Neuronal stem cell (in vitro differentiated cells): ENCODE measurements at regions not wholly inside any gene's neighbourhood (a gene's known extent, or its start where the extent isn't known, plus 50 kb on each side); places are given as distances from the start of the nearest gene placed in this dataset.

Experiments
- DNase-seq: peaks from one replicate; pipeline ENCODE4 v3.0.0-alpha.2; 2013; ENCODE audit warnings: low spot score
- H2AFZ ChIP-seq: one replicate; pipeline ENCODE4 v1.6.1; 2013; ENCODE audit warnings: mild to moderate bottlenecking, low read length, inconsistent platforms
- H2AK5ac ChIP-seq: 2 replicates; pipeline ENCODE4 v1.6.1; 2013; ENCODE audit warnings: low read depth, mild to moderate bottlenecking, inconsistent platforms, low read length, moderate library complexity, mixed read lengths
- H2BK120ac ChIP-seq: 2 replicates; pipeline ENCODE4 v1.6.1; 2013; ENCODE audit warnings: low read depth, mild to moderate bottlenecking, inconsistent platforms, low read length, moderate library complexity, mixed read lengths
- H2BK12ac ChIP-seq: one replicate; pipeline ENCODE4 v1.6.1; 2013; ENCODE audit warnings: low read length, inconsistent platforms
- H2BK15ac ChIP-seq: 2 replicates; pipeline ENCODE4 v1.6.1; 2013; ENCODE audit warnings: mild to moderate bottlenecking, low read length, inconsistent platforms, mixed read lengths
- H2BK5ac ChIP-seq: one replicate; pipeline ENCODE4 v1.6.1; 2013; ENCODE audit warnings: inconsistent platforms, mild to moderate bottlenecking, low read length, moderate library complexity
- H3K14ac ChIP-seq: one replicate; pipeline ENCODE4 v1.6.1; 2013; ENCODE audit warnings: low read length, inconsistent platforms
- H3K18ac ChIP-seq: 2 replicates; pipeline ENCODE4 v1.6.1; 2013; ENCODE audit warnings: low read length, inconsistent platforms
- H3K23ac ChIP-seq: 2 replicates; pipeline ENCODE4 v1.6.1; 2013; ENCODE audit warnings: low read depth, mild to moderate bottlenecking, mixed read lengths, low read length, inconsistent platforms; ENCODE audit not compliant: poor library complexity
- H3K27ac ChIP-seq: replicated peaks from 3 replicates; pipeline ENCODE4 v1.5.1; 2013; ENCODE audit warnings: low read length, inconsistent platforms
- H3K27me3 ChIP-seq, 3 experiments: 2 replicates each; pipeline ENCODE4 v1.6.1; 2013; ENCODE audit warnings: low read length in 3 of 3, mild to moderate bottlenecking in 2 of 3, inconsistent platforms in 1 of 3, low read depth in 1 of 3, mixed read lengths in 1 of 3, moderate library complexity in 1 of 3; ENCODE audit not compliant: control insufficient read depth in 3 of 3, insufficient read depth in 3 of 3
- H3K36me3 ChIP-seq, 2 donors: replicated peaks in 1 of 2; 2 replicates each; pipeline ENCODE4 v1.6.1; 2013; ENCODE audit warnings: low read length in 2 of 2; ENCODE audit not compliant: control insufficient read depth in 2 of 2, insufficient read depth in 2 of 2
- H3K4ac ChIP-seq: 2 replicates; pipeline ENCODE4 v1.6.1; 2013; ENCODE audit warnings: inconsistent platforms, mild to moderate bottlenecking, low read length, moderate library complexity
- H3K4me1 ChIP-seq, 2 donors: 1 replicate in 1 of 2; 2 replicates in 1 of 2; pipeline ENCODE4 v1.6.1; 2013; ENCODE audit warnings: low read length in 2 of 2, low read depth in 1 of 2; ENCODE audit not compliant: control insufficient read depth in 2 of 2, insufficient read depth in 1 of 2
- H3K4me2 ChIP-seq: one replicate; pipeline ENCODE4 v1.6.1; 2013; ENCODE audit warnings: mild to moderate bottlenecking, low read length, inconsistent platforms; ENCODE audit not compliant: insufficient read depth, poor library complexity, severe bottlenecking
- H3K4me3 ChIP-seq, 2 donors: 2 replicates each; pipeline ENCODE4 v1.5.1; 2013; ENCODE audit warnings: low read length in 2 of 2, mild to moderate bottlenecking in 2 of 2, inconsistent platforms in 1 of 2, moderate library complexity in 1 of 2
- H3K79me1 ChIP-seq: one replicate; pipeline ENCODE4 v1.6.1; 2013; ENCODE audit warnings: low read depth, mild to moderate bottlenecking, inconsistent platforms, low read length, moderate library complexity
- H3K9ac ChIP-seq: one replicate; pipeline ENCODE4 v1.6.1; 2013; ENCODE audit warnings: mild to moderate bottlenecking, low read depth, low read length, inconsistent platforms; ENCODE audit not compliant: poor library complexity
- H3K9me3 ChIP-seq, 2 donors: replicated peaks in 1 of 2; 2 replicates each; pipeline versions ENCODE3 to v1.6.1; 2013; ENCODE audit warnings: low read length in 2 of 2, mild to moderate bottlenecking in 2 of 2, inconsistent platforms in 1 of 2, low read depth in 1 of 2, mixed read lengths in 1 of 2, moderate library complexity in 1 of 2; ENCODE audit not compliant: control insufficient read depth in 2 of 2, insufficient read depth in 1 of 2
- H4K8ac ChIP-seq: one replicate; pipeline ENCODE4 v1.6.1; 2013; ENCODE audit warnings: low read depth, mild to moderate bottlenecking, inconsistent platforms, low read length, moderate library complexity
- H4K91ac ChIP-seq: one replicate; pipeline ENCODE4 v1.6.1; 2013; ENCODE audit warnings: low read length, low read depth, mild to moderate bottlenecking, inconsistent platforms; ENCODE audit not compliant: poor library complexity
- WGBS, 2 donors: extraction: QIAGEN DNeasy Blood & Tissue Kit; methylation state at CpG; one replicate each; pipeline ENCODE4 v1.1.7; 2013; ENCODE audit warnings: missing lambda C conversion rate in 2 of 2, mixed read lengths in 1 of 2; ENCODE audit not compliant: insufficient read length in 2 of 2, insufficient replicate concordance in 1 of 2; ENCODE audit errors: extremely low coverage in 2 of 2; 5-methylcytosine and 5-hydroxymethylcytosine counted together

GRCh38 chr15:29529043-29529442, 259.4 kb upstream of the NSMCE3 start:
- Histone ChIP-seq H3K27me3 (no peaks in the 10 kb centered on the region), H2AFZ (no peak overlapping the region), H3K27ac (no peak overlapping the region), H4K8ac (no peak overlapping the region), H3K18ac (no peak overlapping the region), H3K23ac (no peak overlapping the region), H2BK15ac (no peak overlapping the region), H3K36me3 (no peaks in the 10 kb centered on the region), H2BK5ac (no peak overlapping the region), H2BK12ac (no peak overlapping the region), H3K4me2 (no peak overlapping the region), H3K4me3 (no peak overlapping the region), H2AK5ac (no peak overlapping the region), H2BK120ac (no peak overlapping the region), H3K14ac (no peak overlapping the region), H3K4me1 (no peaks in the 10 kb centered on the region), H3K9me3 (peaks cover 0 to 3% of the 10 kb centered on the region in 2 donors), H3K79me1 (no peaks in the 10 kb centered on the region), H3K9ac (no peak overlapping the region), H4K91ac (no peak overlapping the region), H3K4ac (no peak overlapping the region)
- no CpG with 5 or more reads among the region's 3 CpGs for WGBS, 2 donors
- no peak for DNase-seq

GRCh38 chr15:29528276-29528675, 258.7 kb upstream of the NSMCE3 start:
- Histone ChIP-seq H3K79me1 (no peaks in the 10 kb centered on the region), H3K18ac (no peak overlapping the region), H3K4me3 (no peak overlapping the region), H2BK15ac (no peak overlapping the region), H3K27ac (no peak overlapping the region), H3K23ac (no peak overlapping the region), H3K9ac (no peak overlapping the region), H2BK12ac (no peak overlapping the region), H3K4me1 (no peaks in the 10 kb centered on the region), H2BK5ac (no peak overlapping the region), H2AFZ (no peak overlapping the region), H3K14ac (no peak overlapping the region), H2AK5ac (no peak overlapping the region), H4K8ac (no peak overlapping the region), H3K9me3 (peaks cover 0 to 3% of the 10 kb centered on the region in 2 donors), H2BK120ac (no peak overlapping the region), H3K27me3 (no peaks in the 10 kb centered on the region), H3K36me3 (no peaks in the 10 kb centered on the region), H4K91ac (no peak overlapping the region), H3K4me2 (no peak overlapping the region), H3K4ac (no peak overlapping the region)
- DNase-seq = no peak
- WGBS, 2 donors = no CpG with 5 or more reads among the region's 1 CpG

- no peaks in the 10 kb centered on the region for H3K27me3 ChIP-seq
- H3K23ac ChIP-seq = no peak overlapping the region
- no peak overlapping the region for H2AFZ ChIP-seq
- peaks cover 0 to 1% of the 10 kb centered on the region in 2 donors for H3K4me1 ChIP-seq
- peaks cover 0 to 4% of the 10 kb centered on the region in 2 donors for H3K9me3 ChIP-seq
- no peak overlapping the region for H3K9ac ChIP-seq
- no peak overlapping the region for H3K4ac ChIP-seq
- no peak overlapping the region for H3K14ac ChIP-seq
- DNase-seq = no peak
- H3K79me1 ChIP-seq = no peaks in the 10 kb centered on the region
- H3K18ac ChIP-seq = no peak overlapping the region
- H2BK120ac ChIP-seq = no peak overlapping the region
- no peak overlapping the region for H4K91ac ChIP-seq
- no peak overlapping the region for H2BK15ac ChIP-seq
- H3K36me3 ChIP-seq = no peaks in the 10 kb centered on the region
- H2BK5ac ChIP-seq = no peak overlapping the region
- no peak overlapping the region for H3K4me2 ChIP-seq
- H2AK5ac ChIP-seq = no peak overlapping the region
- H2BK12ac ChIP-seq = no peak overlapping the region
- no peak overlapping the region for H3K27ac ChIP-seq
- no peak overlapping the region for H4K8ac ChIP-seq
- H3K4me3 ChIP-seq = no peak overlapping the region
- WGBS, 2 donors = no CpG with 5 or more reads among the region's 5 CpGs
Observed at GRCh38 chr15:29526802-29527201, 257.2 kb upstream of the NSMCE3 start.

- H3K4me1 ChIP-seq = peaks cover 0 to 1% of the 10 kb centered on the region in 2 donors
- DNase-seq = no peak
- no peak overlapping the region for H3K27ac ChIP-seq
- no peak overlapping the region for H3K4me2 ChIP-seq
- H2BK120ac ChIP-seq = no peak overlapping the region
- no CpG with 5 or more reads among the region's 7 CpGs for WGBS, 2 donors
- H2BK5ac ChIP-seq = no peak overlapping the region
- no peak overlapping the region for H2BK15ac ChIP-seq
- H4K8ac ChIP-seq = no peak overlapping the region
- no peak overlapping the region for H2AFZ ChIP-seq
- H2AK5ac ChIP-seq = no peak overlapping the region
- no peak overlapping the region for H4K91ac ChIP-seq
- no peaks in the 10 kb centered on the region for H3K27me3 ChIP-seq
- no peaks in the 10 kb centered on the region for H3K36me3 ChIP-seq
- H3K14ac ChIP-seq = no peak overlapping the region
- H3K4ac ChIP-seq = no peak overlapping the region
- no peaks in the 10 kb centered on the region for H3K79me1 ChIP-seq
- no peak overlapping the region for H2BK12ac ChIP-seq
- H3K9ac ChIP-seq = no peak overlapping the region
- peaks cover 0 to 2% of the 10 kb centered on the region in 2 donors for H3K9me3 ChIP-seq
- no peak overlapping the region for H3K18ac ChIP-seq
- no peak overlapping the region for H3K4me3 ChIP-seq
- H3K23ac ChIP-seq = no peak overlapping the region
Observed at GRCh38 chr15:29522373-29523276, 253.0 kb upstream of the NSMCE3 start.
